WERI-Rb-1 (cell line): ENCODE measurements at regions not wholly inside any gene's neighbourhood (a gene's known extent, or its start where the extent isn't known, plus 50 kb on each side); places are given as distances from the start of the nearest gene placed in this dataset.

Experiments used
- DNase-seq: peaks from one replicate; pipeline ENCODE4 v3.0.0-alpha.2; 2020
- H3K27ac ChIP-seq: fragments of 250-450 bp; sonication (Bioruptor Pico); 2 replicates; pipeline ENCODE4 v1.5.1; 2020; ENCODE audit warnings: mild to moderate bottlenecking, moderate library complexity
- H3K27me3 ChIP-seq: fragments of 250-450 bp; sonication (Bioruptor Pico); 2 replicates; pipeline ENCODE4 v1.5.1; 2021; ENCODE audit warnings: mild to moderate bottlenecking, low read depth, moderate library complexity; ENCODE audit not compliant: insufficient read depth, severe bottlenecking
- H3K36me3 ChIP-seq: fragments of 250-450 bp; sonication (Bioruptor Pico); 2 replicates; pipeline ENCODE4 v1.5.1; 2020; ENCODE audit warnings: mild to moderate bottlenecking, moderate library complexity
- H3K4me3 ChIP-seq: 2 replicates; pipeline ENCODE4 v1.5.1; 2011; ENCODE audit warnings: low read depth, mild to moderate bottlenecking, control low read depth, low read length
- H3K9me3 ChIP-seq: fragments of 250-450 bp; sonication (Bioruptor Pico); 2 replicates; pipeline ENCODE4 v1.5.1; 2021; ENCODE audit warnings: mild to moderate bottlenecking, moderate library complexity; ENCODE audit not compliant: severe bottlenecking
- CTCF ChIP-seq: IDR thresholded peaks from 2 replicates; pipeline ENCODE4 v1.5.1; 2011; ENCODE audit warnings: low read depth, mild to moderate bottlenecking, control low read depth, inconsistent platforms, low read length

GRCh38 chr11:119788911-119789560 is 60.0 kb upstream of the NECTIN1 start:
- Histone ChIP-seq H3K9me3 (no peaks in the 10 kb centered on the region), H3K27ac (no peak overlapping the region), H3K27me3 (no peaks in the 10 kb centered on the region), H3K36me3 (no peaks in the 10 kb centered on the region), H3K4me3 (no peak overlapping the region)
- TF ChIP-seq CTCF = no peak
- DNase-seq = no peak

GRCh38 chr11:119788096-119788883 is 59.3 kb upstream of the NECTIN1 start:
- no peak for DNase-seq
- no peak overlapping the region for H3K27ac ChIP-seq
- no peak for TF ChIP-seq CTCF
- no peaks in the 10 kb centered on the region for H3K9me3 ChIP-seq
- no peaks in the 10 kb centered on the region for H3K27me3 ChIP-seq
- H3K36me3 ChIP-seq = no peaks in the 10 kb centered on the region
- no peak overlapping the region for H3K4me3 ChIP-seq

GRCh38 chr11:119787074-119787461 is 58.1 kb upstream of the NECTIN1 start:
- H3K4me3 ChIP-seq = no peak overlapping the region
- no peak for DNase-seq
- no peaks in the 10 kb centered on the region for H3K36me3 ChIP-seq
- no peak overlapping the region for H3K27ac ChIP-seq
- H3K27me3 ChIP-seq = no peaks in the 10 kb centered on the region
- TF ChIP-seq CTCF = no peak
- no peaks in the 10 kb centered on the region for H3K9me3 ChIP-seq

GRCh38 chr11:119786431-119787073 is 57.6 kb upstream of the NECTIN1 start:
- H3K4me3 ChIP-seq = no peak overlapping the region
- no peak for DNase-seq
- no peaks in the 10 kb centered on the region for H3K9me3 ChIP-seq
- H3K36me3 ChIP-seq = no peaks in the 10 kb centered on the region
- no peak for TF ChIP-seq CTCF
- no peak overlapping the region for H3K27ac ChIP-seq
- H3K27me3 ChIP-seq = no peaks in the 10 kb centered on the region

GRCh38 chr11:119785131-119785530 is 56.1 kb upstream of the NECTIN1 start:
- DNase-seq = no peak
- no peaks in the 10 kb centered on the region for H3K9me3 ChIP-seq
- H3K27ac ChIP-seq = no peak overlapping the region
- no peak for TF ChIP-seq CTCF
- H3K4me3 ChIP-seq = no peak overlapping the region
- no peaks in the 10 kb centered on the region for H3K27me3 ChIP-seq
- H3K36me3 ChIP-seq = no peaks in the 10 kb centered on the region
